LoVo (cell line): ENCODE measurements at regions not wholly inside any gene's neighbourhood (a gene's known extent, or its start where the extent isn't known, plus 50 kb on each side); places are given as distances from the start of the nearest gene placed in this dataset.
"Not testable (repeated sequence)": the region's sequence is repeated elsewhere in the genome, so short reads cannot be mapped to it uniquely, and the experiment has no call there.

Experiments used
- DNase-seq: peaks from one replicate; pipeline ENCODE4 v3.0.0-alpha.2; 2016; ENCODE audit warnings: low spot score

DNA sequence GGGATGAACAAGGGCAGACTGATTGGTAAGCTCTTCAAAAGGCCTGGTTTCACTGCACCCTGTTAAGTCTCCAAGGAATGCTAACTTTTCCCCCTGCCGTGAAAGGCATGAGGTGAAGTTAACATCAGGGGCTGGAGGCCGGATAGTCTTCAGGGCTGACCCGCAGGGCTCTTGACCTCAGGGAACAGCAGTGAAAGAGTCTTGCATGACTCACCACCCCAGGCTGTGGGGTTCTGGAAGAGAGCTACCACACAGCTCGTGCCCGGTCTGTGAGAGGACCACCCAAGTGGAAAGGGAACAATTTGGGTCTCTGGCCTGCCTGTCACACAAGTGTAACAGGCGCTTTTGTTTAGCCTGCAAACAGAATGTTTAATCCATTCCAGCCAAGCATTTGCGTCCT is 504.9 kb downstream of the EDEM1 start:
- no peak for DNase-seq

DNA sequence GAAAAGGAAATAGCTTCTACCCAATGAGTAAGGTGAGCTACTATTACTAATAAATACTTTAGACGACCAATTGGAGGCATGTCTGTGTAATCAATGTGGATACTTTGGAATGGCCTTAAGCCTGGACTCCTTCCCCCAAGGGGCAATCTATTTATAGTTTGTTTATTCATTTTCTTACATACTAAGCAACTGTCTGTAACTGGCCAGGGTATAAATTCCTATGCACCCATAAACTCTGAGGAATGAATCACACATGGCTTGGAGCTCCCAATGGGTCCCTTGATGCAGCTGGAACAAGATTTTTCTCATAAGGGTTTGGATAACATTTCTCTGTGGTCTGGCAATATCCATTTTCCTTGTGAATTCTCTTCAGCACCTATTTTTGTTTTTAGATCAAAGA is 506.8 kb downstream of the EDEM1 start:
- DNase-seq, result peak; percentile 4

DNA sequence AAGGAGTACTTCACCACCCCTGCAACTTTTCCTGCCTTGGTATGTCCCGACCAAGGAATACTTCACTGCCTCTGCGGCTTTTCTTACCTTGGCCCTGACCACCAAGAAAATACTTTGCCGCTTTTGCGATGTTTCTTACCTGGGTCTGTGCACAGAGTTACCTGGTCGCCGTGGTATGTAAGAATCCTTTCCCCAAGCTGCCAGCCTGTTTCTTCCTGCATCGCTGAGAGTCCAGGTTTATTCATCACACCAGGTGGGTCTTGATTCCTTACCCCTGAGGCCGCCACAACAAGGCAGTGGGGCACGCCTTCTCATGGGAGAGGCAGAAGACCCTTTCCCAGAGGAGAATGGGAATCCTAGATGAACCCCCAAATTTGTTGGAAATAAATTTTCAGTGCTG is 511.3 kb downstream of the EDEM1 start:
- no peak for DNase-seq

DNA sequence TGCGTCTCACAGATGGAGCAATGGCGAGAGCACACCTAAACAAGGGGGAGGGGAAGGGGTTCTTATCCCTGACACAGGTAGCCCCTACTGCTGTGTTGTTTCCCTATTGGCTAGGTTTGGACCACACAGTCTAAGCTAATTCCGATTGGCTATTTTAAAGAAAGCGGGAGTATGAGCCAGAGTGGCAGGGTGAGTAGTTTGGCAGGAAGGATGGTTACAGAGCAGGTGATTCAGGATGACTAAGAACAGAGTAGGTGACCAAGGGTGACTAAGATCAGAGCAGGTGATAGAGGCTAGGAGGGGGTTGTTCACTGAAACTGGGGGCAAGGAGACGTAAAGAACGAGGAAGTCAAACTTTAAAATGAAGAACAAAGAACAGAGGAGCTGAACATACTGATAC is 511.8 kb downstream of the EDEM1 start:
- peak; percentile 4 for DNase-seq

DNA sequence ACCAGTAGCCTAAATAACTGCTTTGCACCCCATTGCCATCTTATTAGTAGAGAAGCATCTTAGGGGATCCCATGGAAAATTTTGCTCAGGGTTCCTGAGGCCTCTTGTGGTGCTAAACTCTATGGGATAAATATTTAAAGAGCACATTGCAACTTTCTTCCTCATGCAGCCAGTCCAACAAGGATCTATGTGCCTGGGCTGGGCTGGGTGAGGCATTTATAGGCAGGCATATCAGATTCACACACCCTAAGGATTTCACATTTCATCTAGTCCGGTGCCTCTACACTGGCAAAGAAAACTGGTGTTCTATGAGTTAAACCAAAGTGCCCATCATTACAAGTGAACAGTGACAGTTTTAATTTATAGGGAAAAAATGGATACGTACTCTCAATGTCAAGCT is 512.3 kb downstream of the EDEM1 start:
- peak; percentile 9 for DNase-seq

DNA sequence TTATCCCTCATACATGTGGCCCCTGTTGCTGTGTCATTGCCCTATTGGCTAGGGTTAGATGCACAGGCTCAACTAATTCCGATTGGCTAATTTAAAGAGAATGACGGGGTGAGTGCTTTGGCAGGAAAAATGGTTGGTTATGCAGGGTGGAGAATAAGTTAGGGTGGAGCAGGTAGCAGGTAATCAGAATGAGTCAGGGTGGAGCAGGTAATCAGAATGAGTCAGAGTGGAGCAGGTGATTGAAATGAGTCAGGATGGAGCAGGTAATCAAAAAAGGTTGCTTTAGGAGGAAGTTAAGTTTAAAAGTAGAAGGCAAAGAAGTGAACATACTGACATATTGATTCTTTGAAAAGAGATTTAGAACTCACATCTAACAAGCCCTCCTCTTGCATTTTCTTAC is 513.5 kb downstream of the EDEM1 start:
- not testable (repeated sequence) for DNase-seq

DNA sequence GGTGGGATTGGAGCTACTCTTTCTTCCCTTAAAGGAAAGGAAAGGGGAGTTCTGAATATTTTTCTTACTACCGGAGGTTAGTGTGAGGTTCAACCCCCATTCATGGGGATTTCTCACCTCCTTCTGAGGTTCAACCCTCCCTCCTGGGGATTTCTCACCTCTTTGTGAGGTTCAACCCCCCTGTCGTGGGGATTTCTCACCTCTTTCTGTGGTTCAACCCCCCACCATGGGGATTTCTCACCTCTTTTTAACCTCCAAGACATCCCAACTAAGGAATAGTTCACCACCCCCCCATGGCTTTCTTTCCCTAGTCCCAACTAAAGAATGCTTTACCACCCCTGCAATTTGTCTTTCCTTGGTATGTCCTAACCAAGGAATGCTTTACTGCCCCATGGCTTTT is 520.3 kb downstream of the EDEM1 start:
- no peak for DNase-seq

DNA sequence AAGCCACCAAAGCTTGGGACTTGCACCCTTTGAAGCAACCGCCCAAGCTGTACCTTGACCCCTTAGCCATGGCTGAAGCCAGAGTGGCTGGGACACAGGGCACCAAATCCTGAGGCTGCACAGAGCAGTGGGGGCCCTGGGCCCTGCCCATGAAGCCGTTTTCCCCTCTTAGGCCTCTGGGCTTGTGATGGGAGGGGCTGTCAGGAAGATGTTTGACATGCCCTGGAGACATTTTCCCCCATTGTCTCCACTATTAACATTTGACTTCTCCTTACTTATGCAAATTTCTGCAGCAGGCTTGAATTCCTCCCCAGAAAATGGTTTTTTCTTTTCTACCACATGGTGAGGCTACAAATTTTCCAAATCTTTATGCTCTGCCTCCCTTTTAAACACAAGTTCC is 522.2 kb downstream of the EDEM1 start:
- no peak for DNase-seq

DNA sequence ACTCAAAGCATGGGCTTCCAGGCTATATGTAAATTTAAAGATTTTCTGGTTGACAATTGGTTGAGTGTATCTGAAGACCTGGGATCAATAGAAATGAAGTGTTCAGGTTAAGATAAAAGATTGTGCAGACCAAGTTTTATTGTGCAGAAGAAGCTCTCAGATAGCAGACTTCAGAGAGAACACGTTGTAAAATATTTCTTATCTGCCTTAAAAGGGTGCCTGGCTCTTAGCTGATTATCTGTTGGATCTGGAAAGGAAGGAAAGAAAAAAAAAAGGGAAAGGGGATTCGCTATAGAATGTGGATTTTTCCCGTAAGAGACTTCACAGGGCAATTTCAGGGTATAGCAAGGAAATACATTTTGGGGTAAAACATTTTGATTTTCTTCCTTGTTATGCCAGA is 523.2 kb downstream of the EDEM1 start:
- no peak for DNase-seq

DNA sequence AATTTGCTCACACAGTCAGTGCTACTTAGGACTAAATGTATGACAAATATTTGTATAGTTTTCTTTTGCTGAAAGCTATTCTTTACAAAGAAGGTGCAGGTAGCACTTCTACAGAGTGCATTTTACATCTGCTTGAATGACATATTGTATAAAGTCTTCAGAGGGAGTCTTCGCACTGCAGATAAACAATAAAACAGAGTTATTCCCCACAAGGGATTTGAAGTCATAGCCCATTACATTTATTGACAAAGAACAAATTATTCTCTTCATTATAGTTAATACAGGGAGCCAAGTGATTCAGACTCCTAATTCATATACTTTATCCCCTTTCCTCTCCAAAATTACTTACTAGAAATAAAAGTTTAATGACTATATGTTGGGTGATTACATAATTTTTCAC is 529.7 kb downstream of the EDEM1 start:
- no peak for DNase-seq

DNA sequence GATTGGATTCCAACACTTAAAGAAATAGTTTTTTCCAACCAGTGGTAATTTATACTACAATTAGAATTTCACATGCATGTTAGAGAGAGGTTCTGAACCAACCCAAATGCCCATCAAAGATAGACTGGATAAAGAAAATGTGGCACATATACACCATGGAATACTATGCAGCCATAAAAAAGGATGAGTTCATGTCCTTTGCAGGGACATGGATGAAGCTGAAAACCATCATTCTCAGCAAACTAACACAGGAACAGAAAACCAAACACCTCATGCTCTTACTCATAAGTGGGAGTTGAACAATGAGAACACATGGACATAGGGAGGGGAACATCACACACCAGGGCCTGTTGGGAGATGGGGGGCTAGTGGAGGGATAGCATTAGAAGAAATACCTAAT is 532.2 kb downstream of the EDEM1 start:
- DNase-seq, result not testable (repeated sequence)

DNA sequence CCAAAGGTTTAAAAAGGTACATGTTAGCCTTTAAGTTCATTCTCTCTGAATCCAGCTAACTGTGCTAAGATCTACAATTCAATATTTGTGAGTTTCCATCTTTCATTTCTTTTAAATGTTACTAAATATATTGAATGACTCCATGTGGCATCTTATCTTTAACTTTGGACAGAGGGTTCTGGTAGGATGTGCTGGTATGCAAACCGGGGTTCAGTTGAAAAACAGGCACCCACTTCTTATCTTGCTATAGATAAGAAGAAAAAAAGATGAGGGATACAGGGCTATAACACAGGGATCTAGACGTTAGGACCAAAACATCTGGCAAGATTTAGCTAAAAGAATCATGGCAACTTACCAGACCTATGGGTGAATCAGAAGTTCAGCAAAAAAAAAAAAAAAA is 538.3 kb downstream of the EDEM1 start:
- no peak for DNase-seq

DNA sequence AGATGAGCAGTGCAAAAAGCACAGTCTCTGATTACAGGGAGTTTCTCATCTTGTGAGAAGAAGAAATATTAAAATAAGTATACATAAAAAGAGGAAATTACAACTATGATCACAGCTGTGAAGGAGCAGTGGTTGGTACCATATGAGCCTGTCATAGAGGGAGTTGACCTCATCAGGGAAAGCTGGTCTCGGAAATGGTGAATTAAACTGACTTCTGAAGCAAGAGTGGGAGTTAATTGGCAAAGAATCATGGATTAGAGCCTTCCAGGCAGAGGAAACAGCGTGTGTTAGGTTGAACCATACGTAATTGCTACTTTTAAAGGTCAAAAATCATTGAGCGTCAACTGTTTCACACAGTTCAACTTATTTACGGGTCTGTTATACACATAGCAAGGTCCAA is 539.1 kb downstream of the EDEM1 start:
- no peak for DNase-seq

DNA sequence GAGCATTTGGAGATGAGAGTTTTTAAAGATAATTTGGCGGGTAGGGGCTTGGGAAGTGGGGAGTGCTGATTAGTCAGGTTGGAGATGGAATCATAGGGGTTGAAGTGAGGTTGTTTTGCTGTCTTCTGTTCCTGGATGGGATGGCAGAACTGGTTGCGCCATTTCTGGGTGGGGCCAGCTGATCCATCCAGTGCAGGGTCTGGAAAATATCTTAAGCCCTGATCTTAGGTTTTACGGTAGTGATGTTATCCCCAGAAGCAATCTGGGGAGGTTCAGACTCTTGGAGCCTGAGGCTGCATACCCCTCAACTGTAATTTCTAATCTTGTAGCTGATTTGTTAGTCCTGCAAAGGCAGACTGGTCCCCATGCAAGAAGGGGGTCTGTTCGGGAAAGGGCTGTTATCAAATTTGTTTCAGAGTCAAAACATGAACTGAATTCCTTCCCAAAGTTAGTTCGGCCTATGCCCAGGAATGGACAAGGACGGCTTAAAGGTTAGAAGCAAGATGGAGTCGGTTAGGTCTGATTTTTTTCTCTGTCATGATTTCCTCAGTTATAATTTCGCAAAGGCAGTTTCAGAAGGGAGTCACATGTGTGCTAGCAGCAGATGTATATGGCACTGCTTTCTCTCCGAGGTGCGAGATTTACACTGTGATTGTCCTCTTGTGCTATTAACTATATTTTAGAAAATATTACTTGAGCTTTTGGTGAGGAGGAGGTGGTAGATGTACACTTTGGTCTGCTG is 540.4 kb downstream of the EDEM1 start:
- DNase-seq, result no peak

DNA sequence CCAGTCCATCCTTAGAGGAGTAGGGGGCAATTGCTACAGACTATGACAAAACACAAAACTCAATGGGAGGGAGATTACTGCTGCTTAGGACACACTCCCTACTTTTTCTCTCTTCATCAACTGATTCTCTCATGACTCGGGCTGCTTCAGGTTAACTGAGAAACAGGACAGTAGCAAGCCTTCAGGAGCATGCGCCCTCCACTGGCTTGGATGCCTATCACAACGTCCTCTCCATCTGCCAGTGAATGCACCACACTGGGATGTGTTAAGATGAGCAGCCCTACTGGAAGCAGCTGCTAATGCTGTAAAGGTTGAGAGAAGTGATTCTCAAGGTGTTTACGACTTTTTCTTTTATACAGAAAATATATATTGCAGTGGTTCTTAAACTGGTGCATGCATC is 542.3 kb downstream of the EDEM1 start:
- DNase-seq, result no peak

DNA sequence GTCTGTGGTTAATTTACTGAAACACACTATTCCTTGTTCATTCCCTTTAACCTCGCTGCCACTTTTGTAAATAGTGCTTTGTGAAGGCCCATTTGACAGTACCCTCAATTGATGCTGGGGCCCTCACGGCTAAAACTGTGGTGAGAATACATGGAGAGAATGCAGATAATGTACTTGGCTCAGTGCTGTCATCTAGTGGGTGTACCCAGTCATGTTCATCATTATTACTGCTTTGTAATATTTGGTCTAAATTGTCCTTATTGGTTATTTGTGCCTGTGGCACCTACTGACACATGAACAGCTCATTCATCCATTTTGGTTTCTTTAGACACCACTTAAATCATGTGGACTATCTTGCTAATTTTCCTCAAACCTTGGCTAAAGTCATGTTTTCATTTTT is 543.6 kb downstream of the EDEM1 start:
- no peak for DNase-seq

DNA sequence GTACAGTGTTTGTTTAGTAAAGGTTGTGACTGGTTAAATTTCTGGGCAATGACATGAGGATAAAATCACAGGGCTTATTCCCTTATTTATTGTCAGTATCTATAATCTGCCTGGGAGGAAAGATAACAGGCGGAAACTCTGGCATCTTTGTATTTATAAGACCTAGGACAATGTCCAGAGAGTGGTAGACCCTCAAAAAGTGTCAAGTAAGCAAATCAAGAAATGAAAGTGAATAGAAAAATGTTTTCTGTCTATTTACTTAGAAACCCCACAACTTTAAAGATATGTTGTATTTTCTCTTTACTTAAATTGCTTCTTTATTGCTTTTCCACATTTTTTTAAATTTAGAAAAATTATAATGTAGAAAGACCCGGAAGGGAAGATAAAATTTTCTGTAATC is 544.6 kb downstream of the EDEM1 start:
- DNase-seq, result no peak

DNA sequence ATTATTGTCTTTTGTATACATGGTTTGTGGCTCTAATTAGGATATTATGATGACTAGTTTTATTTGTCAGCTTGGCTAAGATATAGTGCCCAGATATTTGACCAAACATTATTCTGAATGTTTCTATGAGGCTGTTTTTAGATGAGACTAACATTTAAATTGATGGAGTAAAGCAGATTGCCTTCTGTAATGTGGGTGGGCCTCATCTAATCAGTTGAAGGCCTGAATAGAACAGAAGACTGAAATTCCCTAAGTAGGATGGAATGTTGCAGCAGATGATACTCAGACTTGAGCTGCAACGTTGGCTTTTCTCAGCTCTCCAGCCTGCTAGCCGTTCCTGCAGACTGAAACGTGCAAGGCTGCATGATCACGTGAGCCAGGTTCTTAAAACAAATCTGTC is 546.5 kb downstream of the EDEM1 start:
- DNase-seq, result no peak

DNA sequence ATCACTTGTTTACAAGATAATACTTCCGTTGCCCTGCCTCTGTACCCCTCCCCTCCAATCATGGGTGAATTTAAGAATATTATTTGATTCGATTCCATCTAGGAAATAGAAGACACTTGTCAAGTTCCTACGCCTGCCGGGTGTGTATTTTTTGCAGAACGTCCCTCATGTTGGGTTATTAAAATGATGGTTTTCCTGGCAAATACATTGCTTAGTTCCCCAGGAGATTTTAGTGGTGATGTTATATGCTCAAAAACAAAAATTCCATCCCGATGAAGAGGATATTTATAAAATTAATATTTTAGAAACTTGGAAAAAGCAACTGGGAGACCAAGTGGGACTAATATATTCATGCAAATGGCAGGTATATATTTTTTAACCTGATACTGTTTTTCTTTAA is 548.4 kb downstream of the EDEM1 start:
- DNase-seq, result no peak

DNA sequence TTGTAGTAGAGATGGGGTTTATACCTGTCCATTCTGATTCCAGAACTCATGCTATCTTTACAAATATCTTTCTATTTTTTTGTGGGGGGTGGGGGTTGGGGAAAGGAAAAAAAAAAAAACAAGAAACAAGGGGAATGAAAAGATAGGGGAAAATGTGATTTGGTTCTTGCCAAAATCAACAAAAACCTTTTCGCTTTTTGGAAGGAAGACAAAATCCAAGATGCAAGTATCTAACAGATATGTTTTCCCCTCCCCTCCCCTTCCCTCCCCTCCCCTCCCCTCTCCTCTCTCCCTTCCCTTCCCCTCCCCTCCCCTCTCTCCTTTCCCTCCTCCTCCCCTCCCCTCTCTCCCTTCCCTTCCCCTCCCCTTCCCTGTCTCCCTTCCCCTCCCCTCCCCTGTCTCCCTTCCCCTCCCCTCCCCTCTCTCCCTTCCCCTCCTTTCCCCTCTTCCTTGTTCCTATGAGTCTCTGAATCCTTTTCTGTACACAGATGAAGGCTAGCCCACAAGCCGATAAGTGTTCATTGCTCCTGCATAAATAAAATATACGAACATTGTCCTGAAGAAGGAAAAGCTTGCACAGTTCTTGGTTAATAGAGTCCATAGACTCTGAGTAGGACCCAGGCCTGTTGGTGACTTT is 551.9 kb downstream of the EDEM1 start:
- no peak for DNase-seq

DNA sequence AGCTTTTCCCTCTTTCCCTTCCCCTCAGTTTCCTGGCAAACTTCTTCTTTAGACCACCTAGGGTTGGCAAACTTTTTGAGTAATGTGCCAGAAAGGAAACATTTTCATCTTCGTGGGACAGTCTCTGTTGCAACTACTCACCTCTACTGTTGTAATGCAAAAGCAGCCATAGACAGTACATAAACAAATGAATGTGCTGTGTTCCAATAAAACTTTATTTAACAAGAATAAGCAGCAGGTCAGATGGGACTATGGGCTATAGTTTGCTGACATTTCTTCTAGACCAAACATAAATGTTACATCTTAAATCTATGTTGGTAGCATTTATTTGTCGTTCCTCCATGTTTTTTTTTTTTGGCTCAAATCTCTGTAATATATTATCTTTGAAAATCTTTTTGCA is 552.4 kb downstream of the EDEM1 start:
- DNase-seq, result no peak

DNA sequence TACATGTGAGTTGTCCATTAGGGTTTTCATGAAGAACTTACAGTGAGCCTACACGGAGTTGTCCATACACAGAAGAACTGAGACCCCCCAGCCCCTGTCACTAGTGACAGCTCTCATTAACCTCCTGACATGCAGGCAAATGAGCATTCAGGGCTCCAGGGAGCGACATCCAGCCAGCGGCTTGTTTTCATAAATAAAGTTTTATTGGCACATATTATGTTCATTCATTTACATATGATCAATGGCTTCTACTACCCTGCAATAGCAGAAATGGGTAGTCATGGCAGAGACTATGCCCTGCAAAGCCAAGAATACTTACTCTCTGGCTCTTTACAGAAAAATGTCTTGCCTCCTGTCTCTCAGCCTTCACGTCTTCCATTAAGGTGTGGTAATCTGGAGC is 553.5 kb downstream of the EDEM1 start:
- no peak for DNase-seq

DNA sequence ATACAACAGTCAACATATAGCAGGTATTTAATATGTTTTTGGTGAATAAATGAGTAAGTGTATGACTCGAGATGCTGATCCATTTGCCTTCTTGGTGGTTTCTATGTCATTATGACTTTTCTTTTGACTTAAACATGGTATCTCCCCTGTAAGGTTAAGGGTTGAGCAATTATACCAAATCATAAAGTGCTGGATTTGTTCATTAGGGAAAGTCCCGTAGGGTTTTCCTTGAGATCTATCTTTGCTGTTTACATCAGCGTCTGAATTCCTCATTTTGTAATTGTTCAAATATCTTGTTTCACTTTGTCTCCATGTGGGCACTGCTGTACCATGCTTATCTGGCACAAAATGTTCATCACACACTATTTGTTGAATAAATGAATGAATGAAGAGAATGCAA is 562.6 kb downstream of the EDEM1 start:
- DNase-seq, result no peak
